Fibroblast of the conjunctiva (primary cell): ENCODE measurements at regions not wholly inside any gene's neighbourhood (a gene's known extent, or its start where the extent isn't known, plus 50 kb on each side); places are given as distances from the start of the nearest gene placed in this dataset.
"Not testable (repeated sequence)": the region's sequence is repeated elsewhere in the genome, so short reads cannot be mapped to it uniquely, and the experiment has no call there.

Source experiments
- DNase-seq: peaks from one replicate; pipeline ENCODE4 v3.0.0-alpha.2; 2010; ENCODE audit warnings: low read depth

DNA sequence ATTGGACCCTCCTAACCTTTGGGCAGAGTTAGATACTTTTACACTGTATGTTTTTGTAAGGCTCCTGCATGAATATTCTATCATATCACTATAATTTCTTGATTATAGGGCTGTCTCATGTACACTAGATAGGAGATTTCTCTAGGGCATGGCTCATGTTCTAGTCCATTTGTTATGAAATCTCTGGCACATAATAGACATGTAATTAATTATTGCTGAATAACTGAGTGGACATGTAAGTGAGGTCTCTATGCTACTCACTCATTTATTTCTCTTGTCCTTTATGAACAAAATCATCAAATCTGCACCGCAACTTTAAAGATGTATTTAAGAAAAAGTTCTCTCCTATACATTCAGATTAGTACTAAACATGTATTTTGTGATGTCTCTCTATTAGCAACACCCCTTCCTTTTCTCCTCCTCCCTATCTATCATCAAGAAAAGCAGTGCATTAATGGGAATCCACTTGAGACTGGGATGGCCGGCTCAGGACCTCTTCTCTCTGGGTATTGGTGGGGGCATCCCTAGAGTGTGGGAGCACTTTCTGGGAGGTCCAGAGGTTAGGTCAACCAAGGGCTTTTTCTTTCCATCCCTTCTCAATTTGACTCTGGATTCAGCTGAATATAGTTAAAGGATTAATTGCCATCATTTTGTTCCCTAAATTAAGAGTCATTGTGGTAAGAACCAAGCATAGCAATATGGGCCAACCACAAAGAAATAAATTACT lies 168.0 kb upstream of the HMGA2 start:
- DNase-seq: no peak

- DNase-seq: peak; percentile 81
These were observed 167.4 kb upstream of the HMGA2 start for GRCh38 chr12:65656891-65657351.

DNA sequence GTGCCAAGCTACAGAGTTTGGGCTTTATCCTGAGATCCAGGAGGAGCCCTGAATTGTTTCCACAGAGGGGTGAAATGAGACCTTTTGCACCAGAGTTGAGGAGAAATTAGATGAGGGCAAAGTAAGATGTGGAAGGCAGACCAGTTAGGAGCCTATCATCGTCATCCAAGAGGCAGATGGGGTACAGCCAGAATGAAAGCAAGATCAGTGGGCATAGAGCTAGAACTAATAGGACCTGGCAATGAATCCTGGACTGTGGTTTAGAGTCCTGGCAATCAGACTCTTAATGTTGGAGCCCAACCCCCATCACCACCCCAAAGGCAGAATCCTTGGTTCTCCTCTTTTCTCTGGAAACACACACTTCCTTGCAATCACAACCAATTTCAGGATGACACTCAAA lies 166.6 kb upstream of the HMGA2 start:
- no peak for DNase-seq

DNA sequence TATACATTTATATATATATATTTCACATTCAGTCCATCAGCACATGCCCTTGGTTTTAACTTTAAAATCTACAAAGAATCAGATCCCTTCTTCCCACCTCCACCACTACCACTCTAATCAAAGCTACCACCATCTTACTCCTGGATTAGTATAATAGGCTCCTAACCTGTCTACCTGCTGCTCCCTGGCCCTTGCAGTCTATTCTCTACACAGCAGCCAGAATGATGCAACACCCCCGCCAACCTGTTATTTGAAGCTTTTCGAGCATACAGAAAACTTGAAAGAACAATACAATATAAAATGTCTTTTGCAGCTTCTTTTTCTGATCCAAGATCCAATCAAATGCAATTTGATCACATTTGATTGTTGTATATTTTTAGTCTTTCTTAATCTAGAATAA lies 165.9 kb upstream of the HMGA2 start:
- no peak for DNase-seq

- no peak for DNase-seq
These were observed 164.6 kb upstream of the HMGA2 start for GRCh38 chr12:65659681-65660080.

DNA sequence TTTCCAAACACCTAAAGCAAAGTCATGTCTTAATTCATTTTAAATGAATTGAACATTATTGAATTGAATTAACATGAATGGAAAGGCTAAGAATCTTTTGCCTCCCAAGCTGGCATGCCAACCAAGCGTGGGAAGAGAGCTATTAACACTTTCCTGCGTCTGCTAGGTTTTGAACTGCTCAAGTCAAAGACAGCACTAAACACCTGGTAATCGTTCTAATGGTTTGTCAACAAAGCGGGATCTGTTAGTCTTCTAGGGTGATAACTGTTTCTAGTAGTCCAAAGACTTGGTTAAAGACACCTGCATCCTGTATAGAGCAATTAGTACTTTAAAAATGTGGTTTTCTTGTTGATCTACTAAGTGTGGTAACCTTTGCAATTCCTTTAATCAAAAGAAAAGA lies 164.2 kb upstream of the HMGA2 start:
- DNase-seq: no peak

GRCh38 chr12:65660836-65661235 lies 163.4 kb upstream of the HMGA2 start:
- no peak for DNase-seq

- DNase-seq: no peak
These were observed 161.7 kb upstream of the HMGA2 start for GRCh38 chr12:65662590-65662989.

DNA sequence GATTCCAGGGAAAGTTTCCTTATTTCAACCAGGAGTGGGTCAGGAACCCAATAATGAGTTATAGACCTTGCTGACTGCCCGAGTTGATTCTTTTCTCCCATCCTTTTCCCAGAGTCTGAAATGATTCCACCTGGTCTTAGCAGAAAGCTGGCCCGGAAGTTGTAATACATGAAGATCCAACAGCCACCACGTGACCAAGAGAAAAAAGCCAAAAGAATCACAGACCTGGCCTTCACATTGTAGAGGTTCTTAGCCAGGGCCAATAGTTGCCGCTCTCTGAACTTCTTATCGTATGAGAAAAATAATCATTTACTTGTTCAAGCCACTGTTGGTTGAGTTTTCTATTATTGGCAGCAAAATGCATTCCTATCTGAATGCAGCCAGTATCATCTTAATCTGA lies 161.2 kb upstream of the HMGA2 start:
- no peak for DNase-seq

DNA sequence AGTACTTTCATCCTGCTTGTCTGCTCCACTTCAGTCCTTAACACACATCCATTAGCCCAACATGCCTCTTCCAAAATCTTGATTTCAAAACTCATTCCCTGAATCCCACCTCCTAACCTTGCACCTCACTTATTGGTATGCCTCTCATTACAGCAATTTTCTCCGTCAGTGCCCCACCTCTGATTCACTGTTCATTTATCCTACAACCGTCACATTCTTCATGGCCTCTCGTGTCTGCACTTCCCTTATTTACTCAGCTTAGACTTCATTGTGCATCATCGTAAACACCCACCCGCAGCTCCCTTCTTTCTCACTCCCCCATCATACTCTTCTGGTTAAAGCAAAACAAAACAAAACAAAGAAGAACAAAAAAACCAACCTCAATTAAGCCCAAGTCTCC lies 160.6 kb upstream of the HMGA2 start:
- DNase-seq: no peak

- no peak for DNase-seq
These were observed 159.5 kb upstream of the HMGA2 start for GRCh38 chr12:65664715-65665250.

- no peak for DNase-seq
These were observed 158.5 kb upstream of the HMGA2 start for GRCh38 chr12:65665817-65666216.

DNA sequence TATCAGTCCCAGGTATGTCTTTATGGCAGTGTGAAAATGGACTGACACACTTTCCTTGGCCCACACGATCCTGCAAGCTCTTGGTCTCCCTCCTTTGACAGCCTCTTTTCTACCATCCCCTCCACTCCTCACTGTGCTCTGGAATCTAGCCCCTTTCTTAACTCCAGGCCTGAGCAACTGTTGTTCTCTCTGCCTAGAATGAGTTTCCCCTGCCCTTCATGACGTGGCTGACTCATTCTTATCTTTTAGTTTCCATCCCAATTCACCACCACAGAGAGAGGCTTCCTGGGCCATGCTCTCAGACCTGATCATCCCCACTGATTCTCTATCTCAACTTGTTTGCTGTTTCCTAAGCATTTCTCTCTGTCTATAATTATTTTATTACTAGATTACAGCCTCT lies 157.4 kb upstream of the HMGA2 start:
- no peak for DNase-seq

- no peak for DNase-seq
These were observed 156.4 kb upstream of the HMGA2 start for GRCh38 chr12:65667932-65668331.

DNA sequence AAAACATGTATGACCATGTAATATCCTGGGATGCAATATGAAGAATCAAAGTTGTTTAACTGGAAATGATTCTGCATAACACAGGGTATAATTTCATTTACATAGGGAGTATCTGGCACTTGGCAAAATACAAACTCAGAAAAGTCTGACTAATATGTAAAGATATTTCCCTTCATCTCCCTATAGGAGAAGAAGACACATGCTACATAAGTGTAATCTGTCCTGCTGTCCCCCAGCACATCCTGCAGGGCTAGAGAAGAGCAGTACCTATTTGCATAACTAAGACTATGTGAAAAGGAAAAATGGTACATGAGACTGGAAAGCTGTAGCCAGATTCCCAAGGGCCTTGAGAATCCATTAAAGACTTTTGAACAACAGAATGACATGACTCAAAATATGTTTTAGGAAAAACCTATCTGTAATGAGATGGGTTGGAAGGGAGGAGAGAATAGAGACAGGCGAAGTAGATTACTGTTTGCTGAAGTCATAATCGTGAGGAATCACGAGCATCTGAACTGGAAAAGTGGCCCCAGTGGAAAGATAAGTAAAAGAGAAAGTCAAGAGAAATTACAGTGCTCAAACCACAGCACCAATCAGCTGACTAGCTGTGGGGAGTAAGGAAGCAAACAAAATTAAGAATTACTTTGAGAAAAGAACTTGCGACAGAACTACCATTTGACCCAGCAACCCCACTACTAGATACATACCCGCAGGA lies 155.1 kb upstream of the HMGA2 start:
- no peak for DNase-seq

GRCh38 chr12:65670775-65671174 lies 153.5 kb upstream of the HMGA2 start:
- DNase-seq: no peak

DNA sequence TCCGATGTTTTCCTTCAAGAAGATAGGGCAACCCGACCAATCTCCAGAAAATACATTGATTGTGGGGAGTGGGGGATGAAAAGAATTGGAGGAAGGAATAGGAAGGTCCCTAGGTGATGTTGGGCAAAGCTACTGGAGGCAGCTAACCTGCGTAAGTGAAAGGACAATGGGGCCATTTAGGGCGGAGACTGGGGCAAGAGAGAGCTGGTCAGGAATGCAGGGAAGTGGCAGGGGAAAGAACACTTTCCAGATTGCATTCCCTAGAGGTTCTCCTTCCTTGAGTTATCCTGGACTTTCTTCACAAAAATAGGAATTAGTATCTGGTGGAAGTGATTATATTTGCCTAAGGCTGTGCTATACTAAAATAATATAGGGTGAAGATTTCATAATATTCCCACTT lies 151.8 kb upstream of the HMGA2 start:
- no peak for DNase-seq

DNA sequence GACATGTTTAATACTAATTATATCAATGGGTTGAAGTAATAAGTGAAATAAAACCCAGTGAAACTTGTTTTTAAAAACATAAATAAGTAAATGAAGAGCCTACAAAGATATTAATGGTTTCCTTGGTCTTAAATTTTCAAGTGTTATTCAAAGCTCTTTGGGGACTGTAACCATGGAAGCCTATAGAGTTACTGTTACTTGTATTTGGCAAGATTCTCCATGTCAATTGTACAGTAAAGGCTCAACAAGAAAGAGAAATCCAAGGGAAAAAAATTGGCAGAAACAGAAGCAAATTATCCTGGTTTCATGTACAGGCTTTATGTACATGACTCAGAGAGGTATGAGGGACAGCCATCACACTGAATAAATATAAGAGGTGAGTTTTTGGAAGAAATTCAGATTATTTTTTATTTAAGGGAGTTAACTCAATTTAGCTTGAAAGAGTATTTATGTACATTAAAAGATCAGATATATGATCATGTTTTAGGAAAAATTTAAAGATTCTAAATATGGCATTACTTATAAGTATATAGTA lies 151.1 kb upstream of the HMGA2 start:
- no peak for DNase-seq

- no peak for DNase-seq
These were observed 150.6 kb upstream of the HMGA2 start for GRCh38 chr12:65673732-65674131.

- no peak for DNase-seq
These were observed 149.1 kb upstream of the HMGA2 start for GRCh38 chr12:65675141-65675621.

GRCh38 chr12:65678172-65678571 lies 146.1 kb upstream of the HMGA2 start:
- DNase-seq: not testable (repeated sequence)

DNA sequence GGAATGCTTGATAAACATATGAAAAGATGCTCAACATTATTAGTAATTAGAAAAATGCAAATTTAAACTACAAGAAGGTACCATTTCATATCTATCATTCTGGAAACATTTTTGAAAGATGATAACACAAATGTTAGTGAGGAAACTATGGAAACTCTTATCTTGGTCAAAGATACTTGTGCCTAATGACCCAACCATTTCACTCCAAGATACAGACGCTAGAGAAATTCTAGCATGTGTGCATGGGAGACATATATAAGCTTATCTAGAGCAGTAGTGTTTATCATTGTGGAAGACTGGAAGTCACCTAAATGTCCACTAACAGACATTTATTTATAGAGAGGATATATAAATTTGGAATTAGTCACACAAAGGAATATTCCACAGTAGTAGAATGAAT lies 143.1 kb upstream of the HMGA2 start:
- DNase-seq: no peak

GRCh38 chr12:65682112-65682511 lies 142.2 kb upstream of the HMGA2 start:
- DNase-seq: no peak
